Osteoblast (primary cell): ENCODE measurements at regions not wholly inside any gene's neighbourhood (a gene's known extent, or its start where the extent isn't known, plus 50 kb on each side); places are given as distances from the start of the nearest gene placed in this dataset.

Experiments used
- DNase-seq: peaks from one replicate; pipeline ENCODE4 v3.0.0; 2011; ENCODE audit warnings: low spot score, mixed read lengths; ENCODE audit not compliant: insufficient read length; ENCODE audit errors: missing footprints
- H2AFZ ChIP-seq: 2 replicates; pipeline ENCODE4 v1.6.0; 2011; ENCODE audit warnings: mild to moderate bottlenecking, low read length
- H3K27ac ChIP-seq: 2 replicates; pipeline ENCODE4 v1.5.1; 2011; ENCODE audit warnings: mild to moderate bottlenecking, low read depth, low read length, moderate library complexity
- H3K27me3 ChIP-seq: 2 replicates; pipeline ENCODE4 v1.6.0; 2012; ENCODE audit warnings: mild to moderate bottlenecking, control low read depth, inconsistent platforms, low read length, moderate library complexity; ENCODE audit not compliant: insufficient read depth
- H3K36me3 ChIP-seq: 2 replicates; pipeline ENCODE4 v1.5.1; 2011; ENCODE audit warnings: mild to moderate bottlenecking, low read length, control low read depth, moderate library complexity; ENCODE audit not compliant: insufficient read depth
- H3K4me1 ChIP-seq: 2 replicates; pipeline ENCODE4 v1.5.1; 2011; ENCODE audit warnings: mild to moderate bottlenecking, low read length, control low read depth, moderate library complexity; ENCODE audit not compliant: insufficient read depth
- H3K4me2 ChIP-seq: 2 replicates; pipeline ENCODE4 v1.6.0; 2011; ENCODE audit warnings: mild to moderate bottlenecking, low read length; ENCODE audit not compliant: insufficient read depth
- H3K4me3 ChIP-seq: fragments of 200-600 bp; sonication (generic); 3 replicates; pipeline ENCODE4 v1.5.1; 2012; ENCODE audit warnings: mild to moderate bottlenecking, low read length, inconsistent platforms; ENCODE audit not compliant: insufficient read depth
- H3K79me2 ChIP-seq: 2 replicates; pipeline ENCODE4 v1.6.0; 2012; ENCODE audit warnings: mild to moderate bottlenecking, low read length, control low read depth, inconsistent platforms; ENCODE audit not compliant: insufficient read depth
- H3K9me3 ChIP-seq: 2 replicates; pipeline ENCODE4 v1.5.1; 2011; ENCODE audit warnings: low read depth, low read length, control low read depth
- H4K20me1 ChIP-seq: 2 replicates; pipeline ENCODE4 v1.6.0; 2012; ENCODE audit warnings: mild to moderate bottlenecking, low read length, control low read depth; ENCODE audit not compliant: insufficient read depth
- TF ChIP-seq, protein P1 (sequence below): IDR thresholded peaks from 2 replicates; pipeline ENCODE4 v1.5.1; 2011; ENCODE audit warnings: mild to moderate bottlenecking, low read depth, low read length, moderate library complexity; ENCODE audit errors: extremely low read depth

DNA sequence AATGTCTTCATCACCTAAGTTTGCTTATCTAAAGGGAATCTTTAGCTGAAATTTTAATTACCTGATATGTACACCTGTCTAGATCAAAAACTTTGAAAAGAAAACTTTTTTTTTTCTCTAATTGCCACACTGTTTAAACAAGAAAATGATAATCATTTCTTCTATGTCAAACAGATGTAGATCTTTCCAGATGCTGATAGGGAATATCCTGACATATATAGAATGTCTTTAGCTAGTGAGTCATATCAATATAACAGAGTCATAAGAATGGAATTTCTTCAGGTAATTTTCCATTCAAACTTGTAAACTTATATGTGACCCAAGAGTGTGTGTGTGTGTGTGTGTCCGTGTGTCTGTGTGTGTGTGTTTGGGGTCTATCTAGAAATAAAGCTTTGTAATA, 271.9 kb downstream of the GPM6A start:
- TF ChIP-seq, protein P1, sequence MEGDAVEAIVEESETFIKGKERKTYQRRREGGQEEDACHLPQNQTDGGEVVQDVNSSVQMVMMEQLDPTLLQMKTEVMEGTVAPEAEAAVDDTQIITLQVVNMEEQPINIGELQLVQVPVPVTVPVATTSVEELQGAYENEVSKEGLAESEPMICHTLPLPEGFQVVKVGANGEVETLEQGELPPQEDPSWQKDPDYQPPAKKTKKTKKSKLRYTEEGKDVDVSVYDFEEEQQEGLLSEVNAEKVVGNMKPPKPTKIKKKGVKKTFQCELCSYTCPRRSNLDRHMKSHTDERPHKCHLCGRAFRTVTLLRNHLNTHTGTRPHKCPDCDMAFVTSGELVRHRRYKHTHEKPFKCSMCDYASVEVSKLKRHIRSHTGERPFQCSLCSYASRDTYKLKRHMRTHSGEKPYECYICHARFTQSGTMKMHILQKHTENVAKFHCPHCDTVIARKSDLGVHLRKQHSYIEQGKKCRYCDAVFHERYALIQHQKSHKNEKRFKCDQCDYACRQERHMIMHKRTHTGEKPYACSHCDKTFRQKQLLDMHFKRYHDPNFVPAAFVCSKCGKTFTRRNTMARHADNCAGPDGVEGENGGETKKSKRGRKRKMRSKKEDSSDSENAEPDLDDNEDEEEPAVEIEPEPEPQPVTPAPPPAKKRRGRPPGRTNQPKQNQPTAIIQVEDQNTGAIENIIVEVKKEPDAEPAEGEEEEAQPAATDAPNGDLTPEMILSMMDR, result no peak
- H3K4me1 ChIP-seq, result no peaks in the 10 kb centered on the region

DNA sequence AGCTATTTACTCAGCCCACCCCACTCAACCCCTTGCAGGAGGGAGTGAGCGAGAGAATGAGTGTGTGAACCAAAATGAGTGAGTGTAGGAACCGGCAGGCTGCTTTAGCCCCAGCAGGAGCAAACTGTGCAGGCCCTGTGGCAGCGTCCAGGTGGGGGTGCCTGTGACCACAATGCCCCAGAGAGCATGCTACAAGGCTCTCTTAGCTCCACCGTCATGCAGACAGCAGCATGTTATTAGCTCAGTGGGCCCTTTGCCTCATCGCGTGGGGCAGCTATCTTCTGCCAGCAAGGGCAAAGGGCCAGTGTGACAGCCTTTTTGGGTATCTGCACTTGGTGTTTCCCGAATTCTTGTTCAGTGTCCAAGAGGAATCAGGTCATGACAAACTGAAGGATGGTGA, 271.3 kb downstream of the GPM6A start:
- no peak overlapping the region for H2AFZ ChIP-seq
- no peaks in the 10 kb centered on the region for H4K20me1 ChIP-seq
- no peaks in the 10 kb centered on the region for H3K27me3 ChIP-seq
- H3K9me3 ChIP-seq, result no peaks in the 10 kb centered on the region
- no peak for DNase-seq
- H3K79me2 ChIP-seq, result no peaks in the 10 kb centered on the region
- H3K4me2 ChIP-seq, result no peak overlapping the region
- H3K4me3 ChIP-seq, result no peak overlapping the region
- H3K4me1 ChIP-seq, result no peaks in the 10 kb centered on the region
- no peak overlapping the region for H3K27ac ChIP-seq
- no peaks in the 10 kb centered on the region for H3K36me3 ChIP-seq
- TF ChIP-seq, protein P1, result no peak

More for the DNA sequence above, 271.9 kb downstream of the GPM6A start:
- Histone ChIP-seq H3K9me3 (no peaks in the 10 kb centered on the region), H3K27ac (no peak overlapping the region), H3K36me3 (no peaks in the 10 kb centered on the region), H3K4me2 (no peak overlapping the region), H4K20me1 (no peaks in the 10 kb centered on the region), H3K27me3 (no peaks in the 10 kb centered on the region), H3K4me3 (no peak overlapping the region), H3K79me2 (no peaks in the 10 kb centered on the region), H2AFZ (no peak overlapping the region)
- no peak for DNase-seq

DNA sequence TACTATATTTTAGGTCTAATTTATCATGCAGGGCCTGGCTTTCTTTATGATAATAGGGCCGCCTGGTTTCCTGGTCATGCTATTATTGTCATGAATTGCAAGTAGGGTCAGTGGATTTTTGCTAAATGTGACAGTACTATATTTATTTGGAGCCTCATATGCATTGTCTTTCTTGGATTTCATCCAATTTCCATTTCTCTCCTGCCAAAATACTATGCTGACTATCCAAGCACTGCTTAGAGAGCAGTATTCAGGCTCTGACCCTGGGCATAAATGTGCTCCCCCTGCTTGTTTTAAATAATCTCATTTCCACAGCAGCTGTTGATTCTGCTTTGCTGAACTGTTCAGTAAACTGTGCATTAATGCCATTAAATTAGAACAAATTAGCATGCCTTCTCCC, 269.3 kb downstream of the GPM6A start:
- no peak for DNase-seq
- no peaks in the 10 kb centered on the region for H3K9me3 ChIP-seq
- H3K4me3 ChIP-seq, result no peak overlapping the region
- TF ChIP-seq, protein P1, result no peak
- H3K4me2 ChIP-seq, result no peak overlapping the region
- no peak overlapping the region for H3K27ac ChIP-seq
- H4K20me1 ChIP-seq, result no peaks in the 10 kb centered on the region
- H3K36me3 ChIP-seq, result no peaks in the 10 kb centered on the region
- H3K4me1 ChIP-seq, result no peaks in the 10 kb centered on the region
- no peaks in the 10 kb centered on the region for H3K79me2 ChIP-seq
- H3K27me3 ChIP-seq, result no peaks in the 10 kb centered on the region
- no peak overlapping the region for H2AFZ ChIP-seq

DNA sequence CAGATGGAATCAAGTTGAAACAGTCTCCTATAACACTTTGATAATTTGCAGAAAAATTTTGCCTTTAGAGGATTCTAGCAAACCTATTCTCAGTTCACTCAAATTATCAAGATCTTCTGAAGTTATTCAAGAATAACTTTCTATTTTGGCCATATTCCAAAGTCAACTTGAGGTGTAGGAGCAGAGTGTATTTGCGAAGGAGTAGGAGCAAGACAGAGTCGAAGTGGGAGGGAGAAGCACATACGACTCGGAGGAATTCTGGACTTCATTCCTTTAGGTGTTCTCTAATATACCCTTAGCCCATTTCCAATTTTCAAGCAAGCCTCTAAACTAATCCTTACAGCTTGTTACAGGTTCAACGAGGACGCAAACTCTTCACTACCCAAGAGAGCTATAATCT, 252.9 kb downstream of the GPM6A start:
- Histone ChIP-seq H3K27ac (no peak overlapping the region), H3K4me1 (no peaks in the 10 kb centered on the region), H3K36me3 (no peaks in the 10 kb centered on the region), H3K9me3 (no peaks in the 10 kb centered on the region), H3K4me3 (no peak overlapping the region), H4K20me1 (no peaks in the 10 kb centered on the region), H2AFZ (no peak overlapping the region), H3K4me2 (no peak overlapping the region), H3K27me3 (no peaks in the 10 kb centered on the region), H3K79me2 (no peaks in the 10 kb centered on the region)
- TF ChIP-seq, protein P1, result no peak
- DNase-seq, result no peak
